ENCODE measurements at regions not wholly inside any gene's neighbourhood (a gene's known extent, or its start where the extent isn't known, plus 50 kb on each side); places are given as distances from the start of the nearest gene placed in this dataset.

GRCh38 chr12:113619202-113619601 lies 147.5 kb upstream of the LHX5 start:
- no peak for DNase-seq (ENCODE audit: low spot score)

GRCh38 chr12:113613414-113613813 lies 141.7 kb upstream of the LHX5 start:
- DNase-seq (ENCODE audit: low spot score), result no peak

GRCh38 chr12:113612793-113613192 lies 141.1 kb upstream of the LHX5 start:
- no peak for DNase-seq (ENCODE audit: low spot score)

- DNase-seq (ENCODE audit: low spot score), result no peak
These were observed 140.5 kb upstream of the LHX5 start for GRCh38 chr12:113612076-113612728.

- no peak for DNase-seq (ENCODE audit: low spot score)
These were observed 140.0 kb upstream of the LHX5 start for GRCh38 chr12:113611652-113612051.

- DNase-seq (ENCODE audit: low spot score), result no peak
These were observed 139.0 kb upstream of the LHX5 start for GRCh38 chr12:113610698-113611097.

- no peak for DNase-seq (ENCODE audit: low spot score)
These were observed 138.2 kb upstream of the LHX5 start for GRCh38 chr12:113609692-113610469.

- no peak for DNase-seq (ENCODE audit: low spot score)
These were observed 133.0 kb upstream of the LHX5 start for GRCh38 chr12:113604666-113605065.

GRCh38 chr12:113601656-113602263 lies 130.1 kb upstream of the LHX5 start:
- no peak for DNase-seq (ENCODE audit: low spot score)

- no peak for DNase-seq (ENCODE audit: low spot score)
These were observed 127.2 kb upstream of the LHX5 start for GRCh38 chr12:113598815-113599406.

GRCh38 chr12:113594967-113595366 lies 123.3 kb upstream of the LHX5 start:
- no peak for DNase-seq (ENCODE audit: low spot score)

- DNase-seq (ENCODE audit: low spot score), result no peak
These were observed 119.9 kb upstream of the LHX5 start for GRCh38 chr12:113591480-113591974.

- no peak for DNase-seq (ENCODE audit: low spot score)
These were observed 117.8 kb upstream of the LHX5 start for GRCh38 chr12:113589437-113589836.

GRCh38 chr12:113587720-113588119 lies 116.0 kb upstream of the LHX5 start:
- DNase-seq (ENCODE audit: low spot score), result no peak

- DNase-seq (ENCODE audit: low spot score), result no peak
These were observed 114.8 kb upstream of the LHX5 start for GRCh38 chr12:113586461-113586860.

GRCh38 chr12:113582521-113583218 lies 111.0 kb upstream of the LHX5 start:
- DNase-seq (ENCODE audit: low spot score), result no peak

GRCh38 chr12:113581342-113581741 lies 109.7 kb upstream of the LHX5 start:
- no peak for DNase-seq (ENCODE audit: low spot score)

- no peak for DNase-seq (ENCODE audit: low spot score)
These were observed 108.8 kb upstream of the LHX5 start for GRCh38 chr12:113580437-113580836.

GRCh38 chr12:113577464-113578129 lies 105.9 kb upstream of the LHX5 start:
- DNase-seq (ENCODE audit: low spot score), result no peak

GRCh38 chr12:113575386-113575785 lies 103.7 kb upstream of the LHX5 start:
- DNase-seq (ENCODE audit: low spot score), result no peak

GRCh38 chr12:113573148-113573547 lies 101.5 kb upstream of the LHX5 start:
- DNase-seq (ENCODE audit: low spot score), result no peak

GRCh38 chr12:113571713-113572112 lies 100.0 kb upstream of the LHX5 start:
- no peak for DNase-seq (ENCODE audit: low spot score)
